ENCODE measurements at regions not wholly inside any gene's neighbourhood (a gene's known extent, or its start where the extent isn't known, plus 50 kb on each side); places are given as distances from the start of the nearest gene placed in this dataset.

DNA sequence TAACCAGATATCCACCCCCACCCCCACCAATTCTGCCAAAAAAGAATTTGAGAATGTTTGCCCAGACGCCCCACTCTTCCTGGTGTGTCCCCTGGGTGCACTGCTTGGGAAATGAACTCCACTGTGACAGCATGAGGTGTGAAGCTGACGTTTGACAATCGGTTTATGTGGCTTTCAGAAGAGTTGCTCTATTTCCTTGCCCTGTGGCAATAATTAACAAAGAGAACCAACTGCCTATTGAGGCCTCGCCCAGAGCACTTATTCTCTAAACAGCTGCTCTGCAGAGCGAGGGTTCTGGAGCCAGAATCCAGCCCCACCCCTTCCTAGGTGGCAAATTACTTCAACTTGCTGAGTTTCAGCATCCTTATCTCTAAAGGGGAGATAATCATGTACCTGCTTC lies 115.8 kb upstream of the SIX3 start:
- H3K27ac ChIP-seq (ENCODE audit: insufficient read depth in 1 of 2, low read depth in 1 of 2, low read length in 2 of 2, poor library complexity in 1 of 2, severe bottlenecking in 2 of 2), result no peak overlapping the region
- no peak for DNase-seq
- no peaks in the 10 kb centered on the region for H3K36me3 ChIP-seq (ENCODE audit: control insufficient read depth in 4 of 4, insufficient read depth in 4 of 4, low read length in 3 of 4)
- ChIA-PET POLR2A (no interaction called here), CTCF (no interaction called here)
- 79% methylated on average over 5 of the region's 5 CpGs for WGBS (ENCODE audit: insufficient coverage)
- H3K4me3 ChIP-seq (ENCODE audit: control insufficient read depth in 1 of 7, extremely low read depth in 1 of 7, insufficient read depth in 4 of 7, low read depth in 2 of 7, low read length in 6 of 7), result no peak overlapping the region
- H3K4me1 ChIP-seq (ENCODE audit: control extremely low read depth in 1 of 4, control insufficient read depth in 4 of 4, insufficient read depth in 4 of 4, low read length in 3 of 4), result no peaks in the 10 kb centered on the region
- H3K9me3 ChIP-seq (ENCODE audit: control extremely low read depth in 1 of 5, control insufficient read depth in 4 of 5, insufficient read depth in 2 of 5, low read depth in 1 of 5, low read length in 4 of 5), result no peaks in the 10 kb centered on the region
- peaks cover 0 to 39% (median 12%) of the 10 kb centered on the region in 5 experiments for H3K27me3 ChIP-seq (replicated peaks in 2 of 5; ENCODE audit: control insufficient read depth in 4 of 5, insufficient read depth in 5 of 5, low read length in 4 of 5)

DNA sequence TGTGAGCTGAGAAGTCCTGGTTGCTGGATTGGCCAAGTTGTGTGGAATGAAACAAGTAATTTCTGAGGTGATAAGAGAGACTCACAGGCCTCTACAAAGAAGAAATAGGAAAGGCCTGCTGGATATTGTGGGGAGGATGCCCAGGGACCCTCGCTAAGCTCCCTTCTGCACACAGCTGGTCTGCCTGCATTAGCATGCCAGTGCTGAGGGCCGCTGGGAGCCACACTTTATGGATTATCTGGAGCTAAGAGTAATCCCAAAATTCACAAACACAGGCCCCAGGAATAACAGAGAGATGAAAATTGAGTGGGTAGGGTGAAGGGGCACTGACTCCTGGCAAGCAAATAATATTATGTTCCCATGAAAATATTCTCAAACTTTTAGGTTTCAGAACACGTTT lies 114.9 kb upstream of the SIX3 start:
- peaks cover 0 to 30% (median 11%) of the 10 kb centered on the region in 5 experiments for H3K27me3 ChIP-seq (replicated peaks in 2 of 5; ENCODE audit: control insufficient read depth in 4 of 5, insufficient read depth in 5 of 5, low read length in 4 of 5)
- no peaks in the 10 kb centered on the region for H3K36me3 ChIP-seq (ENCODE audit: control insufficient read depth in 4 of 4, insufficient read depth in 4 of 4, low read length in 3 of 4)
- WGBS (ENCODE audit: insufficient coverage), result 100% methylated on average over 1 of the region's 3 CpGs
- no peak overlapping the region for H3K4me3 ChIP-seq (ENCODE audit: control insufficient read depth in 1 of 7, extremely low read depth in 1 of 7, insufficient read depth in 4 of 7, low read depth in 2 of 7, low read length in 6 of 7)
- ChIA-PET POLR2A (no interaction called here), CTCF (no interaction called here)
- no peak overlapping the region for H3K27ac ChIP-seq (ENCODE audit: insufficient read depth in 1 of 2, low read depth in 1 of 2, low read length in 2 of 2, poor library complexity in 1 of 2, severe bottlenecking in 2 of 2)
- no peaks in the 10 kb centered on the region for H3K9me3 ChIP-seq (ENCODE audit: control extremely low read depth in 1 of 5, control insufficient read depth in 4 of 5, insufficient read depth in 2 of 5, low read depth in 1 of 5, low read length in 4 of 5)
- no peaks in the 10 kb centered on the region for H3K4me1 ChIP-seq (ENCODE audit: control extremely low read depth in 1 of 4, control insufficient read depth in 4 of 4, insufficient read depth in 4 of 4, low read length in 3 of 4)
- no peak for DNase-seq

DNA sequence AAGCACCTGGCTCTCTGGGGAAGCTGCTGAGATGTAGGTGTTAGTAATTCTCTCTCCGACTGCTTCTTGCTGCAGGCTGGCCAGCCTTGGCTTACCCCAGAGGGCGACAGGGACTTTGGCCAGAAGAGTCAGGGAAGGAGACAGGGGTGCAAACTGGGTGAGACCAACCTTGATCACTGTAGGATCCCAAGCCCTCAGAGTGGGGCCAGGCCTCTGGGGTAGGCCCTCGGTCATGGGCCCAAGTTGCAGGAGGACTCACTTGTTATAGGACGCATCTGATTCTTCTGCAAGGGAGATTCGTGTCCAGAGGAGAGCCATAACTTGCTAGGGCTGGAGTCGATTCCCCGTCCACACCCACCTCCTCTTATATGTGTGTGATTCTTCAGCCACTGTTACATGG lies 111.7 kb upstream of the SIX3 start:
- Histone ChIP-seq H3K36me3 (ENCODE audit: control insufficient read depth in 4 of 4, insufficient read depth in 4 of 4, low read length in 3 of 4) (no peaks in the 10 kb centered on the region), H3K4me3 (ENCODE audit: control insufficient read depth in 1 of 7, extremely low read depth in 1 of 7, insufficient read depth in 4 of 7, low read depth in 2 of 7, low read length in 6 of 7) (no peak overlapping the region), H3K27ac (ENCODE audit: insufficient read depth in 1 of 2, low read depth in 1 of 2, low read length in 2 of 2, poor library complexity in 1 of 2, severe bottlenecking in 2 of 2) (no peak overlapping the region), H3K9me3 (ENCODE audit: control extremely low read depth in 1 of 5, control insufficient read depth in 4 of 5, insufficient read depth in 2 of 5, low read depth in 1 of 5, low read length in 4 of 5) (peaks cover 0 to 9% (median 2%) of the 10 kb centered on the region in 5 experiments), H3K27me3 (replicated peaks in 2 of 5; ENCODE audit: control insufficient read depth in 4 of 5, insufficient read depth in 5 of 5, low read length in 4 of 5) (peaks cover 0 to 19% (median 11%) of the 10 kb centered on the region in 5 experiments), H3K4me1 (ENCODE audit: control extremely low read depth in 1 of 4, control insufficient read depth in 4 of 4, insufficient read depth in 4 of 4, low read length in 3 of 4) (no peaks in the 10 kb centered on the region)
- WGBS (ENCODE audit: insufficient coverage), result 97% methylated on average over 7 of the region's 7 CpGs
- ChIA-PET CTCF (interaction anchor here (1.4 kb wide), 1 partner anchor 107 kb away, joined by 3 read pairs; no protein-coding TSS in a partner anchor), POLR2A (no interaction called here)
- no peak for DNase-seq

DNA sequence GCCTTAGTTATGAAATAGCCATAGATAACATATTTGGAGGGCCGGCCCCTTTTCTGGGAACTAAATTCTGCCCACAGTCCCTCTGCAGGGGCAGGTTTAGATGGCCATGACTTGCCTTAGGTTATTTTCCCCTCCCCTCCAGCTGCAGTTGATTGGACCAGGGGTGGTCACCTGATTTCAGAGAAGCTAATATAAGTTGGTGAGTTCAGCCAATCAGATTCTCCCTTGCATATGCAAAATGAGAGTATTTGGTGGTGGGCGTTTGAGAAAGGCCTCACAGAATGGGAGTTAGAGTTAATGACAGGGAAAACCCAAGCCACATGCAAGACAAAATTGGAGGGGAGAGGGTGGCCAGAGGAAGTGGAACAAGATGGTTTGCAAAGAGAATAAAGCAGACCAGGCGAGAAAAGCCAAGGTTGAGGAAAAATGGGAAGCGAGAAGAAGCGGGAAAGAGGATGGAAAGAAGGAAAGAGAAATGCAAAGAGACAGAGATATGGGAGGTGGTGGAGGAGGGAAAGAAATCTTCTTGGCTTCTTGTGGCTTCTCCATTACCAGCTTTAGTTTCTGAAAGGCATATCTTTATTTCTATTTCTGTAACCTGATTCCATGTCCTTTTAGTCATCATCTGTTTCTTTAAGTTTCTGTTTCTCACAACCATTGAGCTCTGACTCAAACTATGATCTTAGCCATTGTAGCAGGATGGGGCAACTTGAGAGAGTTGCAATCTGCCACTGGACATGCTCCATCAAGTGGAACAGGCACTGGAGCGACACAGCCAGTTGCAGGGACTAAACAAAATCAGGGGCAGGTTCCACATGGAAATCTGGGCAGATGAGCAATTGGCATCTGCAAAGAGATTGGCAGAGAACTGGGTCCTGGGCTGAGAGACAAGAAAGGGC lies 108.1 kb upstream of the SIX3 start:
- H3K27ac ChIP-seq (ENCODE audit: insufficient read depth in 1 of 2, low read depth in 1 of 2, low read length in 2 of 2, poor library complexity in 1 of 2, severe bottlenecking in 2 of 2), result no peak overlapping the region
- ChIA-PET CTCF (no interaction called here), POLR2A (no interaction called here)
- no peaks in the 10 kb centered on the region for H3K36me3 ChIP-seq (ENCODE audit: control insufficient read depth in 4 of 4, insufficient read depth in 4 of 4, low read length in 3 of 4)
- peaks cover 0 to 9% (median 6%) of the 10 kb centered on the region in 5 experiments for H3K27me3 ChIP-seq (replicated peaks in 2 of 5; ENCODE audit: control insufficient read depth in 4 of 5, insufficient read depth in 5 of 5, low read length in 4 of 5)
- H3K9me3 ChIP-seq (ENCODE audit: control extremely low read depth in 1 of 5, control insufficient read depth in 4 of 5, insufficient read depth in 2 of 5, low read depth in 1 of 5, low read length in 4 of 5), result peaks cover 0 to 9% (median 4%) of the 10 kb centered on the region in 5 experiments
- no peaks in the 10 kb centered on the region for H3K4me1 ChIP-seq (ENCODE audit: control extremely low read depth in 1 of 4, control insufficient read depth in 4 of 4, insufficient read depth in 4 of 4, low read length in 3 of 4)
- DNase-seq, result no peak
- 73% methylated on average over 5 of the region's 6 CpGs for WGBS (ENCODE audit: insufficient coverage)
- no peak overlapping the region for H3K4me3 ChIP-seq (ENCODE audit: control insufficient read depth in 1 of 7, extremely low read depth in 1 of 7, insufficient read depth in 4 of 7, low read depth in 2 of 7, low read length in 6 of 7)

DNA sequence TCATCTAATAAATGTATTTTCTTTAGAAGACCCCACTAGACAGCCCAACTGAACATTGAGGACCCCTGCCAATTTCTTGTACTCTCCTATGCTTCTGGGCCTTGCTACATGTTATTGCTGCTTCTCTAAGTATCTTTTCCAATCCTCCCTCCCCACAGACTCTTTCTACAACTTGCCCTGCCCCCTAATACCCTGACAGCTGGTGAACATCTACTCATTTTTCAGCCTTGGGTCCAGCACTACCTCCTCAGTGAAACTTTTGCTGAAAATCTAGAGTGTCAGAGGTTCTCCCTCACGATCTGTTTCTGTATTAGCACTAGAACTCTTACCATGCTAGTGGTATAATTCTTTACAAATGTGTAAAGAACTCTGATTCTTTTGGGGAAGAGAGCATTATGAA lies 106.8 kb upstream of the SIX3 start:
- POLR2A ChIA-PET, result no interaction called here
- no CpG with 5 or more reads among the region's 1 CpG for WGBS (ENCODE audit: insufficient coverage)
- H3K4me3 ChIP-seq (ENCODE audit: control insufficient read depth in 1 of 7, extremely low read depth in 1 of 7, insufficient read depth in 4 of 7, low read depth in 2 of 7, low read length in 6 of 7), result no peak overlapping the region
- CTCF ChIA-PET, result no interaction called here
- no peak overlapping the region for H3K27ac ChIP-seq (ENCODE audit: insufficient read depth in 1 of 2, low read depth in 1 of 2, low read length in 2 of 2, poor library complexity in 1 of 2, severe bottlenecking in 2 of 2)
- H3K36me3 ChIP-seq (ENCODE audit: control insufficient read depth in 4 of 4, insufficient read depth in 4 of 4, low read length in 3 of 4), result no peaks in the 10 kb centered on the region
- H3K4me1 ChIP-seq (ENCODE audit: control extremely low read depth in 1 of 4, control insufficient read depth in 4 of 4, insufficient read depth in 4 of 4, low read length in 3 of 4), result no peaks in the 10 kb centered on the region
- DNase-seq, result no peak
- peaks cover 0 to 9% (median 4%) of the 10 kb centered on the region in 5 experiments for H3K9me3 ChIP-seq (ENCODE audit: control extremely low read depth in 1 of 5, control insufficient read depth in 4 of 5, insufficient read depth in 2 of 5, low read depth in 1 of 5, low read length in 4 of 5)
- peaks cover 0 to 6% (median 3%) of the 10 kb centered on the region in 5 experiments for H3K27me3 ChIP-seq (replicated peaks in 2 of 5; ENCODE audit: control insufficient read depth in 4 of 5, insufficient read depth in 5 of 5, low read length in 4 of 5)

DNA sequence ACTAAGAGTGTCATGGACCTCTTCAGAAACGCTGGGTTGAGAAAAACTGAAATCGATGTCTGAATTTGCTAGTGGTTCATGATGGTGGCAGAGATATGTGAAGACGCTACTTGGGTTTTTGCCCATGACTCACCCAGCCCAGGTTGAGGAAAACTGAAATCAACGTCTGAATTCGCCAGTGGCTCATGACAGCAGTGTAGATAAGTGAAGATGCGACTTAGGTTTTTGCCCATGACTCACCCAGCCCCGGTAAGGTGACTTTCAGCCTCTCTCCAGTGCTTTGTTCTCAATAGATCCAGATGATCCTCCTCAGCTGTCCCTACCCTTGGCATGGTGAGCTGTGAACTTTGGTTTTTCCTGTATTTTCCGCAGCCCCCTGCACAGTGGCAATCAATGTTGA lies 105.3 kb upstream of the SIX3 start:
- Histone ChIP-seq H3K36me3 (ENCODE audit: control insufficient read depth in 4 of 4, insufficient read depth in 4 of 4, low read length in 3 of 4) (no peaks in the 10 kb centered on the region), H3K4me3 (ENCODE audit: control insufficient read depth in 1 of 7, extremely low read depth in 1 of 7, insufficient read depth in 4 of 7, low read depth in 2 of 7, low read length in 6 of 7) (no peak overlapping the region), H3K27me3 (replicated peaks in 2 of 5; ENCODE audit: control insufficient read depth in 4 of 5, insufficient read depth in 5 of 5, low read length in 4 of 5) (peaks cover 0 to 4% (median 3%) of the 10 kb centered on the region in 5 experiments), H3K4me1 (ENCODE audit: control extremely low read depth in 1 of 4, control insufficient read depth in 4 of 4, insufficient read depth in 4 of 4, low read length in 3 of 4) (no peaks in the 10 kb centered on the region), H3K9me3 (ENCODE audit: control extremely low read depth in 1 of 5, control insufficient read depth in 4 of 5, insufficient read depth in 2 of 5, low read depth in 1 of 5, low read length in 4 of 5) (peaks cover 0 to 9% (median 4%) of the 10 kb centered on the region in 5 experiments), H3K27ac (ENCODE audit: insufficient read depth in 1 of 2, low read depth in 1 of 2, low read length in 2 of 2, poor library complexity in 1 of 2, severe bottlenecking in 2 of 2) (no peak overlapping the region)
- WGBS (ENCODE audit: insufficient coverage), result 96% methylated on average over 6 of the region's 8 CpGs
- no peak for DNase-seq
- ChIA-PET POLR2A (no interaction called here), CTCF (no interaction called here)

DNA sequence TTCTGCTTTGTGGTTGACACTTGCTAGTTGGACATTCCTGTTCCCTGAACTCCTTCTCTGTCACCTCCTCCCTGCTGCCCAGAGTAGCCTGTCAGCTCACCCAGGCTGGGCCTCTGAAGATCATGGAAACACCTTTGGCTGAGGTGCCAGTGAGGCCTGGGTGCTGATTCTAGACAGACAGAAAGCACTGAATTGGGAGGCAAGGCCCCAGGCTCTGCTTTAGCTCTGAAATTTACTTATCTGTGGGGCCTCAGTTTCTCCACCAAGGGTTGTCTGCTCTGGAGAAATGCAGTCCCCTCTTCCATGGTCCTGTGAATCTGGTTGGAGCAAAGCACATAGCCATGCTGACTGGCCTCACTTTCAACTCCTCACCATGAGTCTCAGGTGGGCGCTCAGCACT lies 104.6 kb upstream of the SIX3 start:
- H3K9me3 ChIP-seq (ENCODE audit: control extremely low read depth in 1 of 5, control insufficient read depth in 4 of 5, insufficient read depth in 2 of 5, low read depth in 1 of 5, low read length in 4 of 5), result peaks cover 0 to 9% (median 4%) of the 10 kb centered on the region in 5 experiments
- ChIA-PET POLR2A (no interaction called here), CTCF (no interaction called here)
- no peak overlapping the region for H3K27ac ChIP-seq (ENCODE audit: insufficient read depth in 1 of 2, low read depth in 1 of 2, low read length in 2 of 2, poor library complexity in 1 of 2, severe bottlenecking in 2 of 2)
- 100% methylated on average over 1 of the region's 1 CpG for WGBS (ENCODE audit: insufficient coverage)
- no peaks in the 10 kb centered on the region for H3K36me3 ChIP-seq (ENCODE audit: control insufficient read depth in 4 of 4, insufficient read depth in 4 of 4, low read length in 3 of 4)
- no peaks in the 10 kb centered on the region for H3K4me1 ChIP-seq (ENCODE audit: control extremely low read depth in 1 of 4, control insufficient read depth in 4 of 4, insufficient read depth in 4 of 4, low read length in 3 of 4)
- no peak for DNase-seq
- H3K4me3 ChIP-seq (ENCODE audit: control insufficient read depth in 1 of 7, extremely low read depth in 1 of 7, insufficient read depth in 4 of 7, low read depth in 2 of 7, low read length in 6 of 7), result no peak overlapping the region
- peaks cover 0 to 4% (median 3%) of the 10 kb centered on the region in 5 experiments for H3K27me3 ChIP-seq (replicated peaks in 2 of 5; ENCODE audit: control insufficient read depth in 4 of 5, insufficient read depth in 5 of 5, low read length in 4 of 5)
